ENCODE measurements at regions not wholly inside any gene's neighbourhood (a gene's known extent, or its start where the extent isn't known, plus 50 kb on each side); places are given as distances from the start of the nearest gene placed in this dataset.

- no peak for TF ChIP-seq CTCF (IDR thresholded peaks at IDR 0.05; ENCODE audit: low read depth, low read length, missing control alignments)
- no peak for DNase-seq (ENCODE audit: extremely low read depth, low read depth)
- no peak overlapping the region for H3K4me3 ChIP-seq (replicated peaks; ENCODE audit: low read depth, low read length)
Observed at GRCh38 chr16:66291833-66292232, 74.7 kb upstream of the CDH5 start.

- no peak for DNase-seq (ENCODE audit: extremely low read depth, low read depth)
- no peak for TF ChIP-seq CTCF (IDR thresholded peaks at IDR 0.05; ENCODE audit: low read depth, low read length, missing control alignments)
- no peak overlapping the region for H3K4me3 ChIP-seq (replicated peaks; ENCODE audit: low read depth, low read length)
Observed at GRCh38 chr16:66290431-66290830, 76.1 kb upstream of the CDH5 start.

GRCh38 chr16:66289986-66290385, 76.5 kb upstream of the CDH5 start:
- H3K4me3 ChIP-seq (replicated peaks; ENCODE audit: low read depth, low read length): no peak overlapping the region
- no peak for DNase-seq (ENCODE audit: extremely low read depth, low read depth)
- TF ChIP-seq CTCF (IDR thresholded peaks at IDR 0.05; ENCODE audit: low read depth, low read length, missing control alignments): no peak

GRCh38 chr16:66289051-66289680, 77.3 kb upstream of the CDH5 start:
- H3K4me3 ChIP-seq (replicated peaks; ENCODE audit: low read depth, low read length): no peak overlapping the region
- no peak for TF ChIP-seq CTCF (IDR thresholded peaks at IDR 0.05; ENCODE audit: low read depth, low read length, missing control alignments)
- DNase-seq (ENCODE audit: extremely low read depth, low read depth): no peak

GRCh38 chr16:66287926-66288325, 78.6 kb upstream of the CDH5 start:
- no peak for DNase-seq (ENCODE audit: extremely low read depth, low read depth)
- H3K4me3 ChIP-seq (replicated peaks; ENCODE audit: low read depth, low read length): no peak overlapping the region
- TF ChIP-seq CTCF (IDR thresholded peaks at IDR 0.05; ENCODE audit: low read depth, low read length, missing control alignments): no peak

- DNase-seq (ENCODE audit: extremely low read depth, low read depth): no peak
- TF ChIP-seq CTCF (IDR thresholded peaks at IDR 0.05; ENCODE audit: low read depth, low read length, missing control alignments): no peak
- no peak overlapping the region for H3K4me3 ChIP-seq (replicated peaks; ENCODE audit: low read depth, low read length)
Observed at GRCh38 chr16:66287416-66287815, 79.1 kb upstream of the CDH5 start.

GRCh38 chr16:66286527-66286926, 80.0 kb upstream of the CDH5 start:
- DNase-seq (ENCODE audit: extremely low read depth, low read depth): no peak
- H3K4me3 ChIP-seq (replicated peaks; ENCODE audit: low read depth, low read length): no peak overlapping the region

More at GRCh38 chr16:66286527-66286926, 80.0 kb upstream of the CDH5 start:
- no peak for TF ChIP-seq CTCF (IDR thresholded peaks at IDR 0.05; ENCODE audit: low read depth, low read length, missing control alignments)
